Upper lobe of left lung (tissue), 6 donors: ENCODE measurements at regions not wholly inside any gene's neighbourhood (a gene's known extent, or its start where the extent isn't known, plus 50 kb on each side); places are given as distances from the start of the nearest gene placed in this dataset.

Source experiments
- ATAC-seq, 2 donors: fragments of 200-7000 bp; cut with Tn5 transposase; one replicate each; pipeline ENCODE4 v1.9.1; 2022; ENCODE audit warnings: mild to moderate bottlenecking in 2 of 2, moderate library complexity in 2 of 2; ENCODE audit not compliant: low FRiP score in 2 of 2
- DNase-seq, 2 donors: peaks; one replicate each; pipeline ENCODE4 v3.0.0-alpha.2; 2019 to 2020
- H3K27ac ChIP-seq, 4 donors: fragments of 200-600 bp; sonication (generic); one replicate each; pipeline ENCODE4 v1.5.1; 2016 to 2019
- H3K27me3 ChIP-seq, 4 donors: fragments of 200-600 bp; sonication (generic); one replicate each; pipeline ENCODE4 v1.5.1; 2017 to 2019
- H3K36me3 ChIP-seq, 4 donors: fragments of 200-600 bp; sonication (generic); one replicate each; pipeline ENCODE4 v1.5.1; 2016 to 2019
- H3K4me1 ChIP-seq, 4 donors: fragments of 200-600 bp; sonication (generic); one replicate each; pipeline ENCODE4 v1.5.1; 2018 to 2019
- H3K4me3 ChIP-seq, 4 donors: fragments of 200-600 bp; sonication (generic); one replicate each; pipeline ENCODE4 v1.5.1; 2017 to 2019; ENCODE audit warnings: mild to moderate bottlenecking in 2 of 4, moderate library complexity in 1 of 4
- H3K9me3 ChIP-seq, 4 donors: fragments of 200-600 bp; sonication (generic); one replicate each; pipeline ENCODE4 v1.5.1; 2018 to 2019
- CTCF ChIP-seq, 6 experiments: fragments of 450-650 bp in 4 of 6; fragments of 200-600 bp in 2 of 6; sonication (generic) in 2 of 6; IDR thresholded peaks; one replicate each; pipeline ENCODE4 v1.5.1; 2016 to 2019; ENCODE audit warnings: antibody characterized with exemption in 6 of 6
- EP300 ChIP-seq, 4 donors: sonication (generic); formaldehyde crosslinking; IDR thresholded peaks; one replicate each; pipeline ENCODE4 v1.5.1; 2017; ENCODE audit warnings: antibody characterized with exemption in 4 of 4, control low read depth in 2 of 4
- POLR2A ChIP-seq, 4 donors: fragments of 450-650 bp; IDR thresholded peaks; one replicate each; pipeline ENCODE4 v1.5.1; 2016 to 2017; ENCODE audit warnings: antibody characterized with exemption in 4 of 4, mild to moderate bottlenecking in 2 of 4
- POLR2AphosphoS5 ChIP-seq, 2 donors: sonication (generic); formaldehyde crosslinking; IDR thresholded peaks; one replicate each; pipeline ENCODE4 v1.5.1; 2017; ENCODE audit warnings: antibody characterized with exemption in 2 of 2
- WGBS, 2 donors: methylation state at CpG; one replicate each; pipeline ENCODE4 v1.1.5; 2017 to 2018; 5-methylcytosine and 5-hydroxymethylcytosine counted together
- donor health status: DM: no; HTN: no; CAD: no; lungs with moderate emphysema.
- donor health status: DM: no; HTN: yes; CAD: no; lungs with severe emphysema.

GRCh38 chr2:79434362-79434761 is 78.5 kb upstream of the CTNNA2 start:
- Histone ChIP-seq H3K36me3 (no peaks in the 10 kb centered on the region), H3K27ac (no peak overlapping the region), H3K27me3 (no peaks in the 10 kb centered on the region), H3K4me3 (no peak overlapping the region), H3K9me3 (no peaks in the 10 kb centered on the region), H3K4me1 (no peaks in the 10 kb centered on the region)
- TF ChIP-seq CTCF (IDR thresholded peaks at IDR 0.05): no peak
- no peak for TF ChIP-seq EP300 (IDR thresholded peaks at IDR 0.05)
- no peak for TF ChIP-seq POLR2A (IDR thresholded peaks at IDR 0.05)
- TF ChIP-seq POLR2AphosphoS5 (IDR thresholded peaks at IDR 0.05): no peak
- DNase-seq (no peak), ATAC-seq (no peak)
- WGBS, 2 donors: 85 to 92% methylated on average over 2 of the region's 2 CpGs

GRCh38 chr2:79432731-79433146 is 80.1 kb upstream of the CTNNA2 start:
- no peaks in the 10 kb centered on the region for H3K9me3 ChIP-seq
- H3K4me3 ChIP-seq: no peak overlapping the region
- TF ChIP-seq EP300 (IDR thresholded peaks at IDR 0.05) (no peak), POLR2AphosphoS5 (IDR thresholded peaks at IDR 0.05) (no peak), POLR2A (IDR thresholded peaks at IDR 0.05) (no peak), CTCF (IDR thresholded peaks at IDR 0.05) (no peak)
- no peaks in the 10 kb centered on the region for H3K4me1 ChIP-seq
- no peaks in the 10 kb centered on the region for H3K36me3 ChIP-seq
- no peak overlapping the region for H3K27ac ChIP-seq
- H3K27me3 ChIP-seq: no peaks in the 10 kb centered on the region
- 30 to 37% methylated on average over 3 of the region's 3 CpGs for WGBS, 2 donors
- DNase-seq: no peak
- ATAC-seq: no peak

GRCh38 chr2:79428745-79429144 is 84.1 kb upstream of the CTNNA2 start:
- TF ChIP-seq POLR2AphosphoS5 (IDR thresholded peaks at IDR 0.05) (no peak), EP300 (IDR thresholded peaks at IDR 0.05) (no peak), CTCF (IDR thresholded peaks at IDR 0.05) (no peak), POLR2A (IDR thresholded peaks at IDR 0.05) (no peak)
- Histone ChIP-seq H3K27me3 (no peaks in the 10 kb centered on the region), H3K4me3 (no peak overlapping the region), H3K27ac (no peak overlapping the region), H3K4me1 (no peaks in the 10 kb centered on the region), H3K9me3 (no peaks in the 10 kb centered on the region), H3K36me3 (no peaks in the 10 kb centered on the region)
- WGBS, 2 donors: 47 to 50% methylated on average over 1 of the region's 1 CpG
- DNase-seq (no peak), ATAC-seq (no peak)

DNA sequence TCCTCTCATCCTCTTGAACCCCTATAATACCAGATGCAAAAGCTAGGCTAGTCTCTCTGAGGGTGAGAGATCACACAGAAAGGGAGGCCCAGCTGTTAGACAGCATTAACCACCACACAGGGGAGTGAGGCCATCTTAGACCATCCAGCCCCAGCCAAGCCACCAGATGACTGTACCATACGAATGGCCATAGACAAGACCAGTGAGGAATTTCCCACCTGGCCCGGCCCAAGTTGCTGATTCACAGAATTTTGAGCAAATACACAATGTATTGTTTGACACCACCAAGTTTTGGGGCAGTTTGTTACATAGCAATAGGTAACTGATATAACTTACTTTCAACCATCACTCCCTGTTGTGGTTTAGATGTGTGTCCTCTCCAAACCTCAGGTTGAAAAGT is 98.2 kb upstream of the CTNNA2 start:
- 59 to 95% methylated on average over 2 of the region's 2 CpGs for WGBS, 2 donors
- Histone ChIP-seq H3K36me3 (no peaks in the 10 kb centered on the region), H3K27me3 (no peaks in the 10 kb centered on the region), H3K9me3 (peaks cover 0 to 5% (median 0%) of the 10 kb centered on the region in 4 donors), H3K4me1 (no peaks in the 10 kb centered on the region), H3K4me3 (no peak overlapping the region), H3K27ac (no peak overlapping the region)
- TF ChIP-seq POLR2A (IDR thresholded peaks at IDR 0.05) (no peak), POLR2AphosphoS5 (IDR thresholded peaks at IDR 0.05) (no peak), EP300 (IDR thresholded peaks at IDR 0.05) (no peak), CTCF (IDR thresholded peaks at IDR 0.05) (no peak)
- DNase-seq: no peak
- no peak for ATAC-seq

DNA sequence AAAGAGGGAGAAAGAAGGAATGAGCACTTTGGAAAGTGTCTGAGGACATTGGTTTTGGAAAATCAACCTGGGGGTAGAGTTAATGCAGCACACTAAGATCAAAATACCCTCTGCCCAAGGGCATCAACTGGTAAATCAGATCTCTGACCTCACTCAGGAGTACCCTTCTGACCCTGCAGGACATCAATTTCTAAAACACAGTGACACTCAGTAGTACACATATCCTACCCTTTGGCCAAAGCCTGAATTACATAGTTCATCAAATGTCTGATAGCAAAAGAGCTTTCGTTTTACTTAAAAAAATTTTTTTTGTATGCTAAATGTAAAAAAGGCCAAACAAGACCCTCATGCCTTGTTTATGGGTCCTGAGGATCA is 118.4 kb upstream of the CTNNA2 start:
- TF ChIP-seq POLR2A (IDR thresholded peaks at IDR 0.05) (no peak), CTCF (IDR thresholded peaks at IDR 0.05) (no peak), EP300 (IDR thresholded peaks at IDR 0.05) (no peak), POLR2AphosphoS5 (IDR thresholded peaks at IDR 0.05) (no peak)
- Histone ChIP-seq H3K27ac (no peak overlapping the region), H3K4me1 (no peaks in the 10 kb centered on the region), H3K9me3 (no peaks in the 10 kb centered on the region), H3K27me3 (no peaks in the 10 kb centered on the region), H3K4me3 (no peak overlapping the region), H3K36me3 (no peaks in the 10 kb centered on the region)
- 73 to 78% methylated on average over 1 of the region's 1 CpG for WGBS, 2 donors
- DNase-seq: no peak
- no peak for ATAC-seq
